Lung (tissue), 11 donors: ENCODE measurements at regions not wholly inside any gene's neighbourhood (a gene's known extent, or its start where the extent isn't known, plus 50 kb on each side); places are given as distances from the start of the nearest gene placed in this dataset.

Experiments
- ATAC-seq: fragments of 200-7000 bp; cut with Tn5 transposase; one replicate; pipeline ENCODE4 v1.9.1; 2020; ENCODE audit warnings: moderate number of reproducible peaks; ENCODE audit not compliant: insufficient read depth, low FRiP score
- DNase-seq, 3 donors: peaks; one replicate each; pipeline ENCODE4 v3.0.0-alpha.2; 2013 to 2017
- H3K27ac ChIP-seq, 2 donors: one replicate each; pipeline ENCODE4 v1.5.1; 2013; ENCODE audit warnings: mild to moderate bottlenecking in 2 of 2, moderate library complexity in 2 of 2, control low read depth in 1 of 2, inconsistent platforms in 1 of 2, low read depth in 1 of 2, low read length in 1 of 2
- H3K27me3 ChIP-seq, 3 donors: one replicate each; pipeline ENCODE4 v1.5.1; 2013; ENCODE audit warnings: low read length in 2 of 3; ENCODE audit not compliant: control insufficient read depth in 3 of 3, insufficient read depth in 3 of 3
- H3K36me3 ChIP-seq, 4 donors: one replicate each; pipeline ENCODE4 v1.5.1; 2013; ENCODE audit warnings: low read length in 4 of 4, mild to moderate bottlenecking in 1 of 4, moderate library complexity in 1 of 4; ENCODE audit not compliant: control insufficient read depth in 4 of 4, insufficient read depth in 4 of 4
- H3K4me1 ChIP-seq, 5 donors: one replicate each; pipeline ENCODE4 v1.5.1; 2013; ENCODE audit warnings: low read length in 5 of 5, mild to moderate bottlenecking in 2 of 5, moderate library complexity in 1 of 5; ENCODE audit not compliant: control insufficient read depth in 5 of 5, insufficient read depth in 5 of 5
- H3K4me3 ChIP-seq: one replicate; pipeline ENCODE4 v1.5.1; 2013; ENCODE audit warnings: mild to moderate bottlenecking, control low read depth, moderate library complexity
- H3K9ac ChIP-seq, 2 donors: one replicate each; pipeline ENCODE4 v1.5.1; 2013; ENCODE audit warnings: low read length in 2 of 2, control low read depth in 1 of 2; ENCODE audit not compliant: insufficient read depth in 1 of 2
- H3K9me3 ChIP-seq, 4 donors: one replicate each; pipeline ENCODE4 v1.5.1; 2013; ENCODE audit warnings: low read length in 3 of 4, mild to moderate bottlenecking in 1 of 4, moderate library complexity in 1 of 4; ENCODE audit not compliant: control insufficient read depth in 4 of 4, insufficient read depth in 3 of 4
- WGBS, 2 donors: extraction: QIAGEN DNeasy Blood & Tissue Kit; methylation state at CpG; one replicate each; pipeline ENCODE4 v1.1.7; 2013; 5-methylcytosine and 5-hydroxymethylcytosine counted together
- TF ChIP-seq, protein P1 (sequence below): IDR thresholded peaks from 2 replicates; pipeline ENCODE4 v1.5.1; 2012; ENCODE audit warnings: mild to moderate bottlenecking; ENCODE audit errors: control extremely low read depth, extremely low read depth
- donor health status: control.
- donor health status: control.
- donor health status: Bipolar disorder and iron deficiency.
- donor health status: healthy.
- donor health status: DM: yes; HTN: yes; CAD: no.

DNA sequence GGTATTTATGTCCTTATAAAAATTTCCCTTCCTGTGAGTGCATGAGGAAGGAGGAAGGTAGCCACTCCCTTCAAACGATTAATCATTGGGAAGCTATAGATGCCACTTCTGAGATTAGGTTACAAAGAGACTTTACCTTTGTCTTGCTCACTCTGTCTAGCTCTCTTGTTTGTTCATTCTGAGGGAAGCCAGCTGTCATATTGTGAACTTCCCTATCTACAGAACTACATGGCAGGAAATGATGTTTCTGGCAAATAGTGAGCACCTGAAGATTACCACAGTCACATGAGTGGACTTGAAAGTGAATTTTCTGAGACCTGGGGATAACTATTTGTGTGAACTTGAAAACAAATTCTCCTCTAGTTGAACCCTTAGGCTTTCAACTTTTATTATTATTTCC is 776.8 kb downstream of the CCDC85A start:
- WGBS, 2 donors = 75 to 81% methylated on average over 1 of the region's 1 CpG
- Histone ChIP-seq H3K27me3 (no peaks in the 10 kb centered on the region), H3K9ac (no peak overlapping the region), H3K36me3 (no peaks in the 10 kb centered on the region), H3K4me3 (no peak overlapping the region), H3K27ac (no peak overlapping the region), H3K4me1 (no peaks in the 10 kb centered on the region), H3K9me3 (no peaks in the 10 kb centered on the region)
- TF ChIP-seq, protein P1, sequence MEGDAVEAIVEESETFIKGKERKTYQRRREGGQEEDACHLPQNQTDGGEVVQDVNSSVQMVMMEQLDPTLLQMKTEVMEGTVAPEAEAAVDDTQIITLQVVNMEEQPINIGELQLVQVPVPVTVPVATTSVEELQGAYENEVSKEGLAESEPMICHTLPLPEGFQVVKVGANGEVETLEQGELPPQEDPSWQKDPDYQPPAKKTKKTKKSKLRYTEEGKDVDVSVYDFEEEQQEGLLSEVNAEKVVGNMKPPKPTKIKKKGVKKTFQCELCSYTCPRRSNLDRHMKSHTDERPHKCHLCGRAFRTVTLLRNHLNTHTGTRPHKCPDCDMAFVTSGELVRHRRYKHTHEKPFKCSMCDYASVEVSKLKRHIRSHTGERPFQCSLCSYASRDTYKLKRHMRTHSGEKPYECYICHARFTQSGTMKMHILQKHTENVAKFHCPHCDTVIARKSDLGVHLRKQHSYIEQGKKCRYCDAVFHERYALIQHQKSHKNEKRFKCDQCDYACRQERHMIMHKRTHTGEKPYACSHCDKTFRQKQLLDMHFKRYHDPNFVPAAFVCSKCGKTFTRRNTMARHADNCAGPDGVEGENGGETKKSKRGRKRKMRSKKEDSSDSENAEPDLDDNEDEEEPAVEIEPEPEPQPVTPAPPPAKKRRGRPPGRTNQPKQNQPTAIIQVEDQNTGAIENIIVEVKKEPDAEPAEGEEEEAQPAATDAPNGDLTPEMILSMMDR = no peak
- ATAC-seq (no peak), DNase-seq (no peak)

DNA sequence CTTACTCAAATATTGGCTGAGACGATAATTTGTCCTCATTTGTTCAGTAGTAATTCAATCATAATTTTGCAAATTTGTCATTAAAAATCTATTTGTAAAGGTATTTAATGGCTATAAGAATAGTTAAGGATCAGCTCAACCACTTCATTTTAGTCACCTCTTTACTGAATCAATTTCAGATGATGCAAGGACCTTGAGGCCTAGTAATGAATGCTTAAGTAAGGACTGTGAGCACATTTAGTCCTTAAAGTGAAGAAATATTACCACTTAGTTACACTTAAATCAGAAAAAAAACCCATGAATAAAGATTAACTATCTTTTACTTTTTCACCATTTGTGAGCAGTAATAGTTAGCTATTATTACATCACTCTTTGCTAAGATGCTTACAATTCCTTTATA is 778.9 kb downstream of the CCDC85A start:
- H3K9ac ChIP-seq = no peak overlapping the region
- DNase-seq (no peak), ATAC-seq (no peak)
- no peak overlapping the region for H3K4me3 ChIP-seq
- H3K27me3 ChIP-seq = no peaks in the 10 kb centered on the region
- TF ChIP-seq, protein P1 = no peak
- H3K36me3 ChIP-seq = no peaks in the 10 kb centered on the region
- H3K4me1 ChIP-seq = no peaks in the 10 kb centered on the region
- no peak overlapping the region for H3K27ac ChIP-seq
- 92 to 95% methylated on average over 1 of the region's 1 CpG for WGBS, 2 donors
- H3K9me3 ChIP-seq = no peaks in the 10 kb centered on the region

DNA sequence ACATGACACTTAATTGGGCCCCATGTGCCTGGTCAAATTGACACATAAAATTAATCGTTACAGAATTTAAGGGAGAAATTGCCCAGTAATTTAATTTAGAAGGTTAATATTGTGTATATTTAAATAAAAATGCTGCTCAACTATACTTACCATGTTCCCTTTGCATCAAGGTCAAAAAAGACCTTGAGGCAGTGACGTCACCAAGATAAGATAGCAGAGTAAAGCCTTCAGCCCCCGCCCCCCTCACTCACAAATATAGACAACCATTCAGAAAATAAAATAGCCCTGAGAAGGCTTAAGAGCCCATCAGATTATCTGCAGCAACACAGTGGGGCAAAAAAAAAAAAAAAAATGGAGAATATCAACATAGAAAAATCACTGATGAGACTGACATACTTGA is 785.7 kb downstream of the CCDC85A start:
- Histone ChIP-seq H3K9me3 (no peaks in the 10 kb centered on the region), H3K27ac (no peak overlapping the region), H3K27me3 (no peaks in the 10 kb centered on the region), H3K9ac (no peak overlapping the region), H3K4me1 (no peaks in the 10 kb centered on the region), H3K4me3 (no peak overlapping the region), H3K36me3 (no peaks in the 10 kb centered on the region)
- DNase-seq = no peak
- TF ChIP-seq, protein P1 = no peak
- 84 to 87% methylated on average over 3 of the region's 3 CpGs for WGBS, 2 donors
- no peak for ATAC-seq

DNA sequence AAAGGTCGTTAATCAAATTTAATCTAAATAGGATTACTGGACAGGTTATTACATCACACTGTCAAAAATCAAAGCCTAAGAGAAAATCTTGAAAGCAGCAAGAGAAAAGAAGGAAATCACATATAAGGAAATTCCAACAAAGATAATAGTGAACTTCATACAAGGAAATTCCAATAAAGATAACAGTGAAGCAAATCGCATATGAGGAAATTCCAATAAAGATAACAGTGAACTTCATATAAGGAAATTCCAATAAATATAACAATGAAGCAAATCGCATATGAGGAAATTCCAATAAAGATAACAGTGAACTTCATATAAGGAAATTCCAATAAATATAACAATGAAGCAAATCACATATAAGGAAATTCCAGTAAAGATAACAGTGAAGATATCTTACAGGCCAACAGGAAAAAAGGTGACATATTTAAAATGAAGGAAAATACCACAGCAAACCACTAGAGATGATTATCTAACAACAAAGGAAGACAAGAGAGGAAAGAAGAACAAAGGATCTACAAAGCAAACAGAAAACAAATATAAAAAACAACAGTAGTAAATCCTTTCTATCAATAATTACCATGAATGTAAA is 787.7 kb downstream of the CCDC85A start:
- Histone ChIP-seq H3K4me1 (no peaks in the 10 kb centered on the region), H3K9me3 (no peaks in the 10 kb centered on the region), H3K27ac (no peak overlapping the region), H3K4me3 (no peak overlapping the region), H3K9ac (no peak overlapping the region), H3K27me3 (no peaks in the 10 kb centered on the region), H3K36me3 (no peaks in the 10 kb centered on the region)
- DNase-seq (no peak), ATAC-seq (no peak)
- TF ChIP-seq, protein P1 = no peak
- 57 to 62% methylated on average over 3 of the region's 3 CpGs for WGBS, 2 donors
